ENCODE measurements at regions not wholly inside any gene's neighbourhood (a gene's known extent, or its start where the extent isn't known, plus 50 kb on each side); places are given as distances from the start of the nearest gene placed in this dataset.

DNA sequence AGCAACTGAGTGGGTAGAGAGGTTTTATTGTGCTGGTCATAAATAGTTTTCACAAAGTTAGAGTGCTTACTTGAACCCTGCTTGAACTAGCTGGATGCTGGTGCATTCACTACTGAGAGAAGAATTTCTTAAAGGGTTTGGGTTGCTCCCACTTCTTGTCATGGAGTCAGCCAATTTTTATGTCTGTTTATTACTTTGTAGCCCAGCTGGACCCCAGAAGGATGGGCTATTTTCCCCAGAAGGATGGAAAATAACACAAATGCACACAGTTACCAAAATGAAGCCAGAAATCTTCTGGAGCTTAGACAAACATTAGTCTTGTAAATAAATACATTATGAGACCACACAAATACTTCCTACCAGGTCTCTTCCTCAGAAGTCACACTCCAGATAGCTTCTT, 480.8 kb upstream of the TNC start:
- Histone ChIP-seq H3K36me3 (ENCODE audit: control insufficient read depth in 4 of 4, insufficient read depth in 3 of 4, low read depth in 1 of 4, low read length in 3 of 4) (no peaks in the 10 kb centered on the region), H3K27ac (ENCODE audit: low read depth in 1 of 2, low read length in 2 of 2) (no peak overlapping the region), H3K9ac (ENCODE audit: low read depth in 1 of 2, low read length in 2 of 2) (no peak overlapping the region), H3K27me3 (ENCODE audit: control insufficient read depth in 4 of 4, insufficient read depth in 4 of 4, low read length in 3 of 4) (peaks cover 0 to 3% (median 0%) of the 10 kb centered on the region in 4 donors), H3K4me3 (ENCODE audit: low read depth in 1 of 3, low read length in 3 of 3) (no peak overlapping the region), H3K9me3 (ENCODE audit: control insufficient read depth in 4 of 4, low read length in 3 of 4) (no peaks in the 10 kb centered on the region), H3K4me1 (ENCODE audit: control insufficient read depth in 4 of 4, insufficient read depth in 4 of 4, low read length in 3 of 4) (no peaks in the 10 kb centered on the region)
- TF ChIP-seq MAX (IDR thresholded peaks at IDR 0.05) (no peak), EGR1 (IDR thresholded peaks at IDR 0.05; ENCODE audit: low read depth in 2 of 2) (no peak), TAF1 (conservative IDR thresholded peaks at IDR 0.05) (no peak), CTCF (IDR thresholded peaks at IDR 0.05; ENCODE audit: low read depth, low read length, missing input control) (no peak), YY1 (IDR thresholded peaks at IDR 0.05) (no peak), SP1 (IDR thresholded peaks at IDR 0.05) (no peak), HNF4A (conservative IDR thresholded peaks at IDR 0.05) (no peak), FOXA2 (IDR thresholded peaks at IDR 0.05) (no peak)
- TF ChIP-seq, protein P1, sequence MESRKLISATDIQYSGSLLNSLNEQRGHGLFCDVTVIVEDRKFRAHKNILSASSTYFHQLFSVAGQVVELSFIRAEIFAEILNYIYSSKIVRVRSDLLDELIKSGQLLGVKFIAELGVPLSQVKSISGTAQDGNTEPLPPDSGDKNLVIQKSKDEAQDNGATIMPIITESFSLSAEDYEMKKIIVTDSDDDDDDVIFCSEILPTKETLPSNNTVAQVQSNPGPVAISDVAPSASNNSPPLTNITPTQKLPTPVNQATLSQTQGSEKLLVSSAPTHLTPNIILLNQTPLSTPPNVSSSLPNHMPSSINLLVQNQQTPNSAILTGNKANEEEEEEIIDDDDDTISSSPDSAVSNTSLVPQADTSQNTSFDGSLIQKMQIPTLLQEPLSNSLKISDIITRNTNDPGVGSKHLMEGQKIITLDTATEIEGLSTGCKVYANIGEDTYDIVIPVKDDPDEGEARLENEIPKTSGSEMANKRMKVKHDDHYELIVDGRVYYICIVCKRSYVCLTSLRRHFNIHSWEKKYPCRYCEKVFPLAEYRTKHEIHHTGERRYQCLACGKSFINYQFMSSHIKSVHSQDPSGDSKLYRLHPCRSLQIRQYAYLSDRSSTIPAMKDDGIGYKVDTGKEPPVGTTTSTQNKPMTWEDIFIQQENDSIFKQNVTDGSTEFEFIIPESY (IDR thresholded peaks at IDR 0.05), result no peak
- TF ChIP-seq, protein P2, sequence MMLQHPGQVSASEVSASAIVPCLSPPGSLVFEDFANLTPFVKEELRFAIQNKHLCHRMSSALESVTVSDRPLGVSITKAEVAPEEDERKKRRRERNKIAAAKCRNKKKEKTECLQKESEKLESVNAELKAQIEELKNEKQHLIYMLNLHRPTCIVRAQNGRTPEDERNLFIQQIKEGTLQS (IDR thresholded peaks at IDR 0.05), result no peak
- TF ChIP-seq, protein P3, sequence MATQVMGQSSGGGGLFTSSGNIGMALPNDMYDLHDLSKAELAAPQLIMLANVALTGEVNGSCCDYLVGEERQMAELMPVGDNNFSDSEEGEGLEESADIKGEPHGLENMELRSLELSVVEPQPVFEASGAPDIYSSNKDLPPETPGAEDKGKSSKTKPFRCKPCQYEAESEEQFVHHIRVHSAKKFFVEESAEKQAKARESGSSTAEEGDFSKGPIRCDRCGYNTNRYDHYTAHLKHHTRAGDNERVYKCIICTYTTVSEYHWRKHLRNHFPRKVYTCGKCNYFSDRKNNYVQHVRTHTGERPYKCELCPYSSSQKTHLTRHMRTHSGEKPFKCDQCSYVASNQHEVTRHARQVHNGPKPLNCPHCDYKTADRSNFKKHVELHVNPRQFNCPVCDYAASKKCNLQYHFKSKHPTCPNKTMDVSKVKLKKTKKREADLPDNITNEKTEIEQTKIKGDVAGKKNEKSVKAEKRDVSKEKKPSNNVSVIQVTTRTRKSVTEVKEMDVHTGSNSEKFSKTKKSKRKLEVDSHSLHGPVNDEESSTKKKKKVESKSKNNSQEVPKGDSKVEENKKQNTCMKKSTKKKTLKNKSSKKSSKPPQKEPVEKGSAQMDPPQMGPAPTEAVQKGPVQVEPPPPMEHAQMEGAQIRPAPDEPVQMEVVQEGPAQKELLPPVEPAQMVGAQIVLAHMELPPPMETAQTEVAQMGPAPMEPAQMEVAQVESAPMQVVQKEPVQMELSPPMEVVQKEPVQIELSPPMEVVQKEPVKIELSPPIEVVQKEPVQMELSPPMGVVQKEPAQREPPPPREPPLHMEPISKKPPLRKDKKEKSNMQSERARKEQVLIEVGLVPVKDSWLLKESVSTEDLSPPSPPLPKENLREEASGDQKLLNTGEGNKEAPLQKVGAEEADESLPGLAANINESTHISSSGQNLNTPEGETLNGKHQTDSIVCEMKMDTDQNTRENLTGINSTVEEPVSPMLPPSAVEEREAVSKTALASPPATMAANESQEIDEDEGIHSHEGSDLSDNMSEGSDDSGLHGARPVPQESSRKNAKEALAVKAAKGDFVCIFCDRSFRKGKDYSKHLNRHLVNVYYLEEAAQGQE (IDR thresholded peaks at IDR 0.05), result no peak
- DNase-seq (ENCODE audit: low spot score), result no peak

DNA sequence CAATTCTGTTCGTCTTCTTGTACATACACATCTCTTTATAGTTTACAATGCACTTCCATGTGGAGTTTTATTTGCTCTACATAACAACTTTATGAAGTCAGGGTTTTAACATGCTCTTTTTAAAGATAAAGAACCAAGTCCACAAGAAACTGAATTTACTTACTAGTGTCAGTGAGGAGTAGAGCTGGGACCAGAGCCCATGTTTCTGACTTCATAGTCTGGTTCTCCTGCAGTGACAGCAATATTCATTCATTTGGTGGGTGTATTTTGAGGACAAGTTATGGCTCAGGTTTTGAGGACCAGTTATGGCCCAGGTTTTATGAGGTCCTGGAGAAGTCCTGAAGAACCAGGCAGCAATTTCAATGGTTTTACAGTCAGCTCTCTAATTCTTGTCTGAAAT, 481.9 kb upstream of the TNC start:
- Histone ChIP-seq H3K9me3 (ENCODE audit: control insufficient read depth in 4 of 4, low read length in 3 of 4) (no peaks in the 10 kb centered on the region), H3K4me1 (ENCODE audit: control insufficient read depth in 4 of 4, insufficient read depth in 4 of 4, low read length in 3 of 4) (no peaks in the 10 kb centered on the region), H3K4me3 (ENCODE audit: low read depth in 1 of 3, low read length in 3 of 3) (no peak overlapping the region), H3K27me3 (ENCODE audit: control insufficient read depth in 4 of 4, insufficient read depth in 4 of 4, low read length in 3 of 4) (peaks cover 0 to 3% (median 0%) of the 10 kb centered on the region in 4 donors), H3K27ac (ENCODE audit: low read depth in 1 of 2, low read length in 2 of 2) (no peak overlapping the region), H3K36me3 (ENCODE audit: control insufficient read depth in 4 of 4, insufficient read depth in 3 of 4, low read depth in 1 of 4, low read length in 3 of 4) (no peaks in the 10 kb centered on the region), H3K9ac (ENCODE audit: low read depth in 1 of 2, low read length in 2 of 2) (no peak overlapping the region)
- no peak for DNase-seq (ENCODE audit: low spot score)
- TF ChIP-seq HNF4A (conservative IDR thresholded peaks at IDR 0.05), result no peak
- WGBS, result 69% methylated on average over 1 of the region's 1 CpG

All from liver (tissue), 8 donors.